ENCODE measurements at regions not wholly inside any gene's neighbourhood (a gene's known extent, or its start where the extent isn't known, plus 50 kb on each side); places are given as distances from the start of the nearest gene placed in this dataset.

DNA sequence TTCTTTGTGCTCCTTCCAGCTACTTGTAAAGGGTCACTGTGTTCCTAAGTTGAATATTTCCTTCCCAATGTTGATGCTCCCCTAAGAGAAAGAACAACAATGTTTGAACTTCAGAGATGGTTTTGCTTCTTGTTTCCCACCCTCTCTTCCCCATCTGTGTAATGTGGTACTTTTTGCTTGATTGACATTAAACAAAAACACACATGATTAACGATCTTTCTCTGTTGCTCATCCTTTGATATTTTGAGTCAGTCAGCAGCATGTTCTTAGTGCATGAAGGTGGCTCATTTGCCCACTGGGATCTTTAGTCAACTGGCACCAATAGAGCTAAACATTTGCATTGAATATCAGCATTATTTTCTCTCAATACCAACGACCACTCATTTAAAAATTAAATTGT is 313.0 kb upstream of the RIOK2 start:
- CTCF ChIA-PET, result interaction anchor here (0.7 to 0.8 kb wide), 2 partner anchors 9 to 223 kb away, joined by 3 read pairs; no protein-coding TSS in a partner anchor
- BruUV-seq (replicated peaks), result no TSS peak
- H3K27ac Mint-ChIP-seq (ENCODE audit: unreplicated experiment), result no peak overlapping the region
- TF ChIP-seq CTCF (IDR thresholded peaks at IDR 0.05; ENCODE audit: unreplicated experiment), result no peak
- no peaks in the 10 kb centered on the region for H3K4me1 Mint-ChIP-seq (ENCODE audit: low read depth, unreplicated experiment)
- no peak for DNase-seq
- no peaks in the 10 kb centered on the region for H3K9me3 Mint-ChIP-seq (ENCODE audit: low read depth, unreplicated experiment)
- H3K27me3 Mint-ChIP-seq (ENCODE audit: unreplicated experiment), result no peaks in the 10 kb centered on the region
- H3K4me3 Mint-ChIP-seq (ENCODE audit: low read depth, unreplicated experiment), result no peak overlapping the region
- H3K36me3 Mint-ChIP-seq (ENCODE audit: insufficient read depth, unreplicated experiment), result no peaks in the 10 kb centered on the region
- intact Hi-C loops (cut with micrococcal nuclease; ENCODE audit: unreplicated experiment), result no loop called here

DNA sequence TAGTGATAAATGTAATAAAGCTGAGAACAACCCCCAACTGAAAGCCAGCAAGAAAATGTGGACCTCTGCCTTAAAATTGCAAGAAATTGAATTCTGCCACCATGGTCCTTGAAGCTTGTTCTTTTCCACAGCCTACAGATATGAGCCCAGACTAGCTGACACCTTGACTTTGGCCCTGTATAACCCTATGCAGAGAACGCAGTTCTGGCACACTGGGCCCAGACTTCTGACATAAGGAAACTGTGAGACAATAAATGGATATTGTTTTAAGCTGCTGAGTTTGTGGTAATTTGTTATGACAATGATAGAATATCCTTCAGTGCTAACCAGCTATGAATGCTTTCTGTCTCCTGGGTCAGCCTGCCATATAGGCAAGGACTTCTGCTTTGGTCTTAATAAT is 315.6 kb upstream of the RIOK2 start:
- TF ChIP-seq CTCF (IDR thresholded peaks at IDR 0.05; ENCODE audit: unreplicated experiment), result no peak
- H3K27me3 Mint-ChIP-seq (ENCODE audit: unreplicated experiment), result no peaks in the 10 kb centered on the region
- DNase-seq, result no peak
- intact Hi-C loops (cut with micrococcal nuclease; ENCODE audit: unreplicated experiment), result no loop called here
- H3K36me3 Mint-ChIP-seq (ENCODE audit: insufficient read depth, unreplicated experiment), result no peaks in the 10 kb centered on the region
- no peak overlapping the region for H3K4me3 Mint-ChIP-seq (ENCODE audit: low read depth, unreplicated experiment)
- no peaks in the 10 kb centered on the region for H3K4me1 Mint-ChIP-seq (ENCODE audit: low read depth, unreplicated experiment)
- no peaks in the 10 kb centered on the region for H3K9me3 Mint-ChIP-seq (ENCODE audit: low read depth, unreplicated experiment)
- CTCF ChIA-PET, result no interaction called here
- no TSS peak for BruUV-seq (replicated peaks)
- H3K27ac Mint-ChIP-seq (ENCODE audit: unreplicated experiment), result no peak overlapping the region

DNA sequence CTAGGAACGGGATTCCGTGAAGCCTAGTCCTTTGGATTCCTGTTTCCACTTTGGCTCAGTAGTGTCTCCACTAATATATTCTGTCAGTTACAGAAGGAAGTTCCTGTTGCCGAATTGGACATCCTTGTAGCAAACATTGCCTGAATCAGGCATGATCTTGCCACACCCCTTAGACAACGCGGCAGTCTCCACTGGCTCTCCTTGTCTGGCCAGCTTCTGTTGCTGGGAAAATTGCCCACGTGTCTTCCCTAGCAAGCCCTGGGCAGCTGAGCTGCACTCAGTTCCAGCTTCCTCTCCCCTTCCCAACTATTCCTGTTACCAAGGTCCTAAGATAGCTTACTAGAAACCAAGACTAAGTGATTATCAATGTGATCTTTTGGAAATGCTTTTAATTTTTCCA is 316.6 kb upstream of the RIOK2 start:
- no peaks in the 10 kb centered on the region for H3K27me3 Mint-ChIP-seq (ENCODE audit: unreplicated experiment)
- H3K9me3 Mint-ChIP-seq (ENCODE audit: low read depth, unreplicated experiment), result no peaks in the 10 kb centered on the region
- no peak overlapping the region for H3K4me3 Mint-ChIP-seq (ENCODE audit: low read depth, unreplicated experiment)
- H3K4me1 Mint-ChIP-seq (ENCODE audit: low read depth, unreplicated experiment), result no peaks in the 10 kb centered on the region
- intact Hi-C loops (cut with micrococcal nuclease; ENCODE audit: unreplicated experiment), result no loop called here
- CTCF ChIA-PET, result no interaction called here
- no TSS peak for BruUV-seq (replicated peaks)
- no peak for TF ChIP-seq CTCF (IDR thresholded peaks at IDR 0.05; ENCODE audit: unreplicated experiment)
- no peak overlapping the region for H3K27ac Mint-ChIP-seq (ENCODE audit: unreplicated experiment)
- no peaks in the 10 kb centered on the region for H3K36me3 Mint-ChIP-seq (ENCODE audit: insufficient read depth, unreplicated experiment)
- no peak for DNase-seq

GRCh38 chr5:97501286-97501964 is 318.4 kb upstream of the RIOK2 start:
- CTCF ChIA-PET, result no interaction called here
- intact Hi-C loops (cut with micrococcal nuclease; ENCODE audit: unreplicated experiment), result no loop called here
- no peaks in the 10 kb centered on the region for H3K4me1 Mint-ChIP-seq (ENCODE audit: low read depth, unreplicated experiment)
- H3K4me3 Mint-ChIP-seq (ENCODE audit: low read depth, unreplicated experiment), result no peak overlapping the region
- no peak overlapping the region for H3K27ac Mint-ChIP-seq (ENCODE audit: unreplicated experiment)
- no peak for TF ChIP-seq CTCF (IDR thresholded peaks at IDR 0.05; ENCODE audit: unreplicated experiment)
- no peak for DNase-seq
- H3K27me3 Mint-ChIP-seq (ENCODE audit: unreplicated experiment), result no peaks in the 10 kb centered on the region
- H3K9me3 Mint-ChIP-seq (ENCODE audit: low read depth, unreplicated experiment), result no peaks in the 10 kb centered on the region
- no TSS peak for BruUV-seq (replicated peaks)
- no peaks in the 10 kb centered on the region for H3K36me3 Mint-ChIP-seq (ENCODE audit: insufficient read depth, unreplicated experiment)
